GM06990 (cell line): ENCODE measurements at regions not wholly inside any gene's neighbourhood (a gene's known extent, or its start where the extent isn't known, plus 50 kb on each side); places are given as distances from the start of the nearest gene placed in this dataset.
"Not testable (repeated sequence)": the region's sequence is repeated elsewhere in the genome, so short reads cannot be mapped to it uniquely, and the experiment has no call there.

Source experiments
- DNase-seq: peaks from one replicate; pipeline ENCODE4 v3.0.0-alpha.2; 2011; ENCODE audit not compliant: insufficient read length; ENCODE audit errors: extremely low read depth
- H3K27me3 ChIP-seq: replicated peaks from 2 replicates; pipeline ENCODE4 v1.6.0; 2011; ENCODE audit warnings: low read length; ENCODE audit not compliant: control insufficient read depth, insufficient read depth
- H3K36me3 ChIP-seq: 2 replicates; pipeline ENCODE4 v1.5.1; 2011; ENCODE audit warnings: low read length; ENCODE audit not compliant: control insufficient read depth, insufficient read depth
- H3K4me3 ChIP-seq: replicated peaks from 2 replicates; pipeline ENCODE4 v1.5.1; 2011; ENCODE audit warnings: low read depth, mild to moderate bottlenecking, control low read depth, low read length
- CTCF ChIP-seq: IDR thresholded peaks from 2 replicates; pipeline ENCODE4 v1.5.1; 2011; ENCODE audit warnings: low read length, control low read depth, mild to moderate bottlenecking, inconsistent platforms; ENCODE audit not compliant: insufficient read depth, poor library complexity, severe bottlenecking

GRCh38 chr1:29406814-29407213, 170.5 kb downstream of the PTPRU start:
- no peak for DNase-seq
- no peak for TF ChIP-seq CTCF
- Histone ChIP-seq H3K36me3 (no peaks in the 10 kb centered on the region), H3K4me3 (no peak overlapping the region), H3K27me3 (no peaks in the 10 kb centered on the region)

GRCh38 chr1:29400203-29400602, 163.9 kb downstream of the PTPRU start:
- DNase-seq, H3K36me3 ChIP-seq, H3K27me3 ChIP-seq, H3K4me3 ChIP-seq: not testable (repeated sequence)

- Histone ChIP-seq H3K27me3 (no peaks in the 10 kb centered on the region; the same call in 1 of the 2 replicates), H3K36me3 (no peaks in the 10 kb centered on the region), H3K4me3 (no peak overlapping the region)
- DNase-seq = no peak
- TF ChIP-seq CTCF = no peak
Measured at GRCh38 chr1:29399465-29399864, 163.1 kb downstream of the PTPRU start.

GRCh38 chr1:29398431-29398830, 162.1 kb downstream of the PTPRU start:
- TF ChIP-seq CTCF = no peak
- no peak for DNase-seq

GRCh38 chr1:29397981-29398380, 161.7 kb downstream of the PTPRU start:
- H3K27me3 ChIP-seq = no peaks in the 10 kb centered on the region; the same call in none of the 2 replicates
- DNase-seq = no peak
- H3K36me3 ChIP-seq = no peaks in the 10 kb centered on the region
- H3K4me3 ChIP-seq = no peak overlapping the region
- TF ChIP-seq CTCF = no peak

More at GRCh38 chr1:29398431-29398830, 162.1 kb downstream of the PTPRU start:
- H3K4me3 ChIP-seq = no peak overlapping the region
- no peaks in the 10 kb centered on the region; the same call in 1 of the 2 replicates for H3K27me3 ChIP-seq
- no peaks in the 10 kb centered on the region for H3K36me3 ChIP-seq

- no peaks in the 10 kb centered on the region; the same call in none of the 2 replicates for H3K27me3 ChIP-seq
- no peaks in the 10 kb centered on the region for H3K36me3 ChIP-seq
- DNase-seq = no peak
- H3K4me3 ChIP-seq = no peak overlapping the region
- no peak for TF ChIP-seq CTCF
Measured at GRCh38 chr1:29397256-29397590, 160.9 kb downstream of the PTPRU start.
